CD4-positive, alpha-beta T cell treated with Interleukin-6 for 4 hours (primary cell): ENCODE measurements at regions not wholly inside any gene's neighbourhood (a gene's known extent, or its start where the extent isn't known, plus 50 kb on each side); places are given as distances from the start of the nearest gene placed in this dataset.

Experiments
- DNase-seq: peaks from one replicate; pipeline ENCODE4 v3.0.0-alpha.2; 2020; ENCODE audit warnings: mixed read lengths

DNA sequence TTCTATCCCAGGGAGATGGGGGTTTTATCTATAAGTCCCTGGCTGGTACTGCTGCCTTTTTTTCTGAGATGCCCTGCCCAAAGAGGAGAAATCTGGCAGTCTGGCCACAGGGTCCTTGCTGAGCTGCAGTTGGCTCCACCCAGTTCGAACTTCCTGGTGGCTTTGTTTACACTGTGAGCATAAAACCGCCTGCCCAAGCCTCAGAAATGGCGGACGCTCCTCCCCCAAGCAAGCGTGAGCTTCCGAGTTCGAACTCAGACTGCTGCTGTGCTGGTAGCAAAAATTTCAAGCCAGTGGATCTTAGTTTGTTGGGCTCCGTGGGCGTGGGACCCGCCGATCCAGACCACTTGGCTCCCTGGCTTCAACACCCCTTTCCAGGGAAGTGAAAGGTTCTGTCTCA is 126.8 kb upstream of the SUCLG2 start:
- DNase-seq: no peak

DNA sequence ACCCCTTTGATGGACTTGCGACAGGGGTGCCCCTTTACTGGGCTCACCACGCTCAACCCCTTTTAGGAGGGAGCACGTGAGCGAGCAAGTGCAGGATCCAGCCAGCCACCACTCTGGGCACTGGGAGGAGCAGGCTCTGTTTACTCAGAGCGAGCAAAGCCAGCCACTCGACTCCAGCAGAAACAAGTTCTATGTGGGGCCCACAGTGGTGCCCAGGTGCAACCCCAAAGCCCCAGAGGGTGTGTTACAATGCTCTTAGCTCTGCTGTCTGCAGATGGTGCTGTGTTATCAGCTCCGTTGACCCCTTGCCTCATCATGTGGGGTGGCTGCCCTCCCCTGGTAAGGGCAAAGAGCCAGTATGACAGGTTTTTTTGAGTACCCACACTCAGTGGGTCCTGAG is 120.3 kb upstream of the SUCLG2 start:
- no peak for DNase-seq

GRCh38 chr3:67765575-67765974 is 111.2 kb upstream of the SUCLG2 start:
- no peak for DNase-seq

- DNase-seq: no peak
These were observed 90.9 kb upstream of the SUCLG2 start for GRCh38 chr3:67745296-67745695.

GRCh38 chr3:67744699-67745098 is 90.3 kb upstream of the SUCLG2 start:
- no peak for DNase-seq

DNA sequence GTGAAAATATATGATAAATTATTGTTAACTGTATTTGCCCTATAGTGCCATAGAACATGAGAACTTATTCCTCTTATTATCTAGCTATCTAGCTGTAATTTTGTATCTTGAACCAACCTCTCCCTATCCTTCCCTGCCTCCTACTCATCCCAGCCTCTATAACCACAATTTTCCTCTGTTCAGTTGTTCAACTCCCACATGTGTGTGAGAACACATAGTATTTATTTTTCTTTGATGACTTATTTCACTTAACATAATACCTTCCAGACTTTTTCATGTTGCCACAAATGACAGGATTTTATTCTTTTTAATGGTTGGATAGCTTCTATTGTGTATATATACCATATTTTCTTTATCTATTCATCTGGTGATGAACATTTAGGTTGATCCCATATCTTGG is 85.4 kb upstream of the SUCLG2 start:
- no peak for DNase-seq

- DNase-seq: peak; percentile 12
These were observed 83.8 kb upstream of the SUCLG2 start for GRCh38 chr3:67737906-67738865.

- no peak for DNase-seq
These were observed 82.7 kb upstream of the SUCLG2 start for GRCh38 chr3:67737140-67737539.

DNA sequence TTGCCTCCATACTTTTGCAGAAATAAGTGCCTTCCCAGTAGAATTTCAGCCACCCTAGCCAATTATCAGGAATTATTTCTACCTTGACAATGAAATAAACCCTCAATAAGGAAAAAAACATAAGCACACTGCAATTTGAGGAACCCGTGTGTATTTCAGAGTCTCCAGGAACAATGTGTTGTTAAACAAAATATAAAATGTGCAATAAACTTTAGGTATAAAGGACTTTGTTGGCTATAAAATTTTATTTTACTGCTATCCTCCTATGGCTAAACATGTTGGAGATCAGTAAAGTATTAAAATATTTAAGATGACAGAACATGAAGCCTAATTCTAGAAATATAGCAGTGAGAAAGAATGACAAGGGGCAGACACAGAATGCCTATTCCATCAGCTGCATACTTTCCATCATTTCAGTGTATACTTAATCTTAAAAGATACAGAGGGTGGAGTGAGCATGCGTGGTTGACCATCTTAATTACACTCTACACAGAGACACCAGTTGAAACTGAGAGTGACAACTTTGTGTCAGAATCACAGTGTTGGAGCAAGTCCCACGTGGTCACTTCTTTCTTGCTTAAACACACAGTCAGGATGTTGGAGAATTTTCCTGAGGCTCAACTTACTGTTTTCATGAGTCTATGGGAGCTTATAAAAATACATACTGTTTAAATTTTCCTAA is 79.0 kb upstream of the SUCLG2 start:
- DNase-seq: no peak

DNA sequence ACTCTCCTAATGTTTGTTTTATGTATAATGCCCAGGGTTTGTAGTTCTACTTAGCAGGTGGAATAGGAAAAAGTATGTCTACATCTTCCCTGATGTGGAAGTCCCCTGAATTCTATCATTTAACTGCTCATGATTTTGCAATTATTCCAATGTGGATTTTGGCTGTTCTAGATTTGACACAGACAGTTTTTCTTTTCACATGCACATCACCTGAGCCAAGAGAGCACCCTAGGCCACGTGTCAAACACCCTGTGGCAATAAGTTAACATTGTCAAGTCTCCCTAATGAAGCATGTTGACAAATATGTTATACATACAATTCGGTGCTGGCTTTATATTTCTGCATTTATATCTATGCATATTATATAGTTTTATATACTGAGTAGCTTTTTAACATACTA is 70.0 kb upstream of the SUCLG2 start:
- DNase-seq: no peak

DNA sequence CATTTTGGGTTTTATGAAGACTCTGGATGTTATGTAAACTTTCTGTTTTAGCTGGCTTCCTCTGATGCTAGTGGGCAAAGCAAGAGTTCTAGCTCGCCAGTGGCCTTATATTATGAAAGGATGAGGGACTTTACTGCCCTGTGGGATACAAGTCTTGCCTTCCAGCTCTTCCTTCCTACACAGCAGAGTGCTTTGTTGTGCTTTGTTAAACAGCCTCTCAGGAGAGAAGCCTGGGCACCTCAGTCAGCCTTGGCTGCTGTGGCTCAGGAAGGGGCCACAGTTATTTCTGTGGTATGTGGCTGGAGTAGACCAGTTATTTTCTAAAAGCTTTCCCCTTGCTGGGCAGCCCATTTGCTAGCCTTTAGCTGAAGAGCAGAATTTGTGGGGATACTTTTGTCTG is 69.5 kb upstream of the SUCLG2 start:
- DNase-seq: no peak

- DNase-seq: no peak
These were observed 64.9 kb upstream of the SUCLG2 start for GRCh38 chr3:67719333-67719732.

DNA sequence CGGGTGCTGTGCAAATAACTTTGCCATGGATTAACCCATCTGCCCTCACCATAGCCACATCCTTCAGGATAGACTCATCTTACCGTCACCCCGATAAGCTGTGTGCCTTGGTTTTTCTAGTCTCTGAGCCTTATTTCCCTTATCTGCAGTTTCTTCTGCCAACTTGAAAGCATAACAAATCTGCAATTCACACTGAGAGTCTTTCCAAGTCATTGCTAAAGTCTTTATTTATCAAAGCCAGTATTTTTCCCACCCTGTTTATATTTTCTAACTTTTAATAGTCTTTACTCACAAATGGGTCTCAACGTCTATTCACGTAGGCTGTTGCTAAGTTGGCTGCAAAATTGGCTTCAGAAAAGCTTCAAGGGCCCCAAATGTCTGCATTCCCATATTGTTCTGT is 61.6 kb upstream of the SUCLG2 start:
- no peak for DNase-seq

GRCh38 chr3:67713764-67714469 is 59.5 kb upstream of the SUCLG2 start:
- no peak for DNase-seq

DNA sequence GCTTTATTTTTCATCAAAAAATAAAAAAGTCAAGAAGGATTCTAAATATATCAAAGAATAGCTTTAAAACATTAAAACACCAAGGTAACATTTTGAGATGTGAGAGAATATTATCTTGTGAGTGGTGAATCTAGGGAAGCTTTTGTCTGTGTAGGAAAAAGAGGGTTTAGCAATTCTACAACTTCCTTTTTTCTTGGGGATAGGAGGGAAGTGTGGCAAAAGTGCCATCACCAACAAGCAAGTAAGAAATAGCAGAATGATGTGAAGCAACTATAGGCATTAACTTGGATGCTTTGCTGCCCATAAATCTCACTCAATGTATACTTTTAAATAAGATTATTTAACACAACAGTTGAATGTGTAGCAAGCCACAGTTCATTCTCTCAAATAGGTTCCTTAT is 57.8 kb upstream of the SUCLG2 start:
- DNase-seq: no peak

DNA sequence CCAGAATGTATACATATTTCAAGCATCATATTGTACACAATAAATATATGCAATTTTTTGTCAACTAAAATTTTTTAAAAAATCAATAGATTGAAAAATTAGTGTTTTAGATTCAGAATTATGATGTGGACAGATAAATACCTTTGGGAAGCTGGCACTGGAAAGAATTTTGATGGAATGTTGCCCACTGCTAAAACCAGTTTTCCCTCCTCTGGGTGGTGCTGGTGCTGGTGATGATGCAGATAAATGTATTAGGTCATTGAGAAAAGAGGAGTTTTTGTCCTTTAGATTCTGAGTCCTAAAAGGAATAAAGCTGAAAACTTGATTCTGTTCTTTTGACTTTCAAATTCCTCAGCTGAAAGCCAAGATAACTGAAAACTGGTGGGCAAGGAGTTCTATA is 56.0 kb upstream of the SUCLG2 start:
- DNase-seq: no peak

- no peak for DNase-seq
These were observed 52.5 kb upstream of the SUCLG2 start for GRCh38 chr3:67706934-67707333.

GRCh38 chr3:67704322-67704721 is 49.9 kb upstream of the SUCLG2 start:
- DNase-seq: peak; percentile 27
